ENCODE measurements at regions not wholly inside any gene's neighbourhood (a gene's known extent, or its start where the extent isn't known, plus 50 kb on each side); places are given as distances from the start of the nearest gene placed in this dataset.

DNA sequence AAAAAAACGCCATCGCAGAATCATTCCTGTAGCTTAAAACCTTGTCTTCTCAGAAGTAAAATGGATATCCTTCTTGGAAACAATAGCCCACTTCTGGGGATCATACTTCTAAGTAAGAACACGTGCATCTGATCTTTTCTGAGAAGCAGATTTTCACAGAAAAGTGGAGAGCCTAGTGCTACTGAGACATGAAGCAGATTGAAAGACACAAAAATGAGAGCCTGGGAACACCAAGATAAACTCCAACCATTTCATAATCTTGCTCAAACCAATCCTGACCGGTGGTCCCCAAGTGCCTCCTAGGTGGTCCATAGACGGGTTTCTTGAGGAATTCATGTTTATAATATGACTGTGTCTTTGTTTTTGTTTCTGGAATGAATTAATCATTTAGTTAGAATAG lies 191.2 kb downstream of the IRS1 start:
- TF ChIP-seq EZH2phosphoT487 (conservative IDR thresholded peaks at IDR 0.05; ENCODE audit: low read length), result no peak
- TF ChIP-seq, protein P1, sequence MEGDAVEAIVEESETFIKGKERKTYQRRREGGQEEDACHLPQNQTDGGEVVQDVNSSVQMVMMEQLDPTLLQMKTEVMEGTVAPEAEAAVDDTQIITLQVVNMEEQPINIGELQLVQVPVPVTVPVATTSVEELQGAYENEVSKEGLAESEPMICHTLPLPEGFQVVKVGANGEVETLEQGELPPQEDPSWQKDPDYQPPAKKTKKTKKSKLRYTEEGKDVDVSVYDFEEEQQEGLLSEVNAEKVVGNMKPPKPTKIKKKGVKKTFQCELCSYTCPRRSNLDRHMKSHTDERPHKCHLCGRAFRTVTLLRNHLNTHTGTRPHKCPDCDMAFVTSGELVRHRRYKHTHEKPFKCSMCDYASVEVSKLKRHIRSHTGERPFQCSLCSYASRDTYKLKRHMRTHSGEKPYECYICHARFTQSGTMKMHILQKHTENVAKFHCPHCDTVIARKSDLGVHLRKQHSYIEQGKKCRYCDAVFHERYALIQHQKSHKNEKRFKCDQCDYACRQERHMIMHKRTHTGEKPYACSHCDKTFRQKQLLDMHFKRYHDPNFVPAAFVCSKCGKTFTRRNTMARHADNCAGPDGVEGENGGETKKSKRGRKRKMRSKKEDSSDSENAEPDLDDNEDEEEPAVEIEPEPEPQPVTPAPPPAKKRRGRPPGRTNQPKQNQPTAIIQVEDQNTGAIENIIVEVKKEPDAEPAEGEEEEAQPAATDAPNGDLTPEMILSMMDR (IDR thresholded peaks at IDR 0.05; ENCODE audit: insufficient read depth, low read length, poor library complexity, severe bottlenecking), result no peak
